SK-N-SH (cell line): ENCODE measurements at regions not wholly inside any gene's neighbourhood (a gene's known extent, or its start where the extent isn't known, plus 50 kb on each side); places are given as distances from the start of the nearest gene placed in this dataset.

Source experiments
- CTCF ChIA-PET: fragments of 300-600, 350-600 bp; formaldehyde crosslinking; extraction: SDS; loops from one replicate; lab custom pipeline; 2021; lab: Yijun Ruan, JAX
- POLR2A ChIA-PET: fragments of 350-600 bp; sonication (Branson Sonifier 250); formaldehyde crosslinking; extraction: SDS; loops from one replicate; lab custom pipeline; 2020; ENCODE audit warnings: antibody characterized with exemption, inconsistent platforms; lab: Yijun Ruan, JAX
- DNase-seq: peaks from one replicate; pipeline ENCODE4 v3.0.0; 2012
- H2AFZ ChIP-seq: fragments of 200-600 bp; sonication (generic); 2 replicates; pipeline ENCODE4 v1.8.1; 2016; ENCODE audit warnings: antibody characterized with exemption, mild to moderate bottlenecking, low read depth
- H3F3A ChIP-seq: fragments of 200-600 bp; sonication (generic); replicated peaks from 2 replicates; pipeline ENCODE3; 2016; ENCODE audit warnings: antibody characterized with exemption, mild to moderate bottlenecking; ENCODE audit not compliant: insufficient read depth
- H3K27ac ChIP-seq, 2 experiments: fragments of 200-500 bp in 1 of 2; fragments of 200-600 bp in 1 of 2; sonication (Bioruptor generic) in 1 of 2; sonication (generic), shearing (Covaris generic) in 1 of 2; 2 replicates each; pipeline versions ENCODE4 v1.5.1 to v1.6.1; 2014 to 2016; ENCODE audit warnings: low read depth in 2 of 2, inconsistent platforms in 1 of 2, low read length in 1 of 2, mild to moderate bottlenecking in 1 of 2, mixed read lengths in 1 of 2
- H3K27me3 ChIP-seq: fragments of 200-600 bp; sonication (generic), shearing (Covaris generic); 2 replicates; pipeline ENCODE4 v1.6.1; 2016; ENCODE audit warnings: mixed run types; ENCODE audit not compliant: insufficient read depth
- H3K36me3 ChIP-seq, 2 experiments: fragments of 200-500 bp in 1 of 2; fragments of 200-600 bp in 1 of 2; sonication (Bioruptor generic) in 1 of 2; sonication (generic) in 1 of 2; replicated peaks in 1 of 2; 2 replicates each; pipeline versions ENCODE3 to v1.5.1; 2014 to 2016; ENCODE audit warnings: low read length in 1 of 2, mild to moderate bottlenecking in 1 of 2; ENCODE audit not compliant: insufficient read depth in 2 of 2, control insufficient read depth in 1 of 2
- H3K4me1 ChIP-seq, 2 experiments: fragments of 200-500 bp in 1 of 2; fragments of 200-600 bp in 1 of 2; sonication (Bioruptor generic) in 1 of 2; sonication (generic), shearing (Covaris generic) in 1 of 2; 2 replicates each; pipeline versions ENCODE4 v1.5.1 to v1.6.1; 2014 to 2016; ENCODE audit warnings: low read depth in 1 of 2, low read length in 1 of 2, mixed run types in 1 of 2; ENCODE audit not compliant: insufficient read depth in 2 of 2, control insufficient read depth in 1 of 2
- H3K4me2 ChIP-seq: fragments of 200-600 bp; sonication (generic), shearing (Covaris generic); 2 replicates; pipeline ENCODE4 v1.6.1; 2017; ENCODE audit warnings: mixed run types
- H3K4me3 ChIP-seq, 2 experiments: fragments of 200-500 bp in 1 of 2; fragments of 200-600 bp in 1 of 2; sonication (Bioruptor generic) in 1 of 2; sonication (generic), shearing (Covaris generic) in 1 of 2; 2 replicates each; pipeline versions ENCODE4 v1.5.1 to v1.8.1; 2014 to 2016; ENCODE audit warnings: low read depth in 2 of 2, inconsistent platforms in 1 of 2, low read length in 1 of 2, mild to moderate bottlenecking in 1 of 2, mixed read lengths in 1 of 2, moderate library complexity in 1 of 2
- H3K79me2 ChIP-seq: fragments of 200-600 bp; sonication (generic); 2 replicates; pipeline ENCODE4 v1.8.1; 2017; ENCODE audit warnings: mild to moderate bottlenecking; ENCODE audit not compliant: insufficient read depth
- H3K9ac ChIP-seq: fragments of 200-600 bp; sonication (generic); 2 replicates; pipeline ENCODE4 v1.6.1; 2017; ENCODE audit warnings: mixed run types
- H3K9me2 ChIP-seq: fragments of 200-600 bp; sonication (generic); 2 replicates; pipeline ENCODE4 v1.6.1; 2017; ENCODE audit warnings: mixed run types
- H3K9me3 ChIP-seq: fragments of 200-600 bp; sonication (generic); 2 replicates; pipeline ENCODE4 v1.6.1; 2017; ENCODE audit warnings: mixed run types, mild to moderate bottlenecking, moderate library complexity
- H4K20me1 ChIP-seq: fragments of 200-600 bp; sonication (generic); 2 replicates; pipeline ENCODE4 v1.6.1; 2017; ENCODE audit warnings: mild to moderate bottlenecking, mixed run types; ENCODE audit not compliant: insufficient read depth
- CHD2 ChIP-seq: fragments of 150-350 bp; IDR thresholded peaks from 2 replicates; pipeline ENCODE4 v1.6.1; 2018; ENCODE audit warnings: low read length; ENCODE audit not compliant: partially characterized antibody
- FOXJ3 ChIP-seq: sonication (generic); formaldehyde crosslinking; IDR thresholded peaks from 2 replicates; pipeline ENCODE4 v1.5.1; 2020; ENCODE audit warnings: mild to moderate bottlenecking, missing genetic modification reagents
- GATA2 ChIP-seq: sonication (generic); formaldehyde crosslinking; IDR thresholded peaks from 2 replicates; pipeline ENCODE4 v1.5.0; 2020; ENCODE audit warnings: mild to moderate bottlenecking, missing genetic modification reagents
- JUND ChIP-seq: IDR thresholded peaks from 2 replicates; pipeline ENCODE4 v1.4.0; 2012
- MEF2A ChIP-seq: IDR thresholded peaks from 2 replicates; pipeline ENCODE4 v1.4.0; 2012; ENCODE audit warnings: low read depth, borderline replicate concordance
- MXI1 ChIP-seq: IDR thresholded peaks from 2 replicates; pipeline ENCODE4 v1.6.1; 2012; ENCODE audit warnings: mild to moderate bottlenecking, low read depth, low read length, improper control_type of control experiment
- NFIC ChIP-seq: IDR thresholded peaks from 2 replicates; pipeline ENCODE4 v1.4.0; 2012; ENCODE audit warnings: borderline replicate concordance
- NRF1 ChIP-seq: IDR thresholded peaks from 2 replicates; pipeline ENCODE4 v1.6.1; 2012; ENCODE audit warnings: low read depth, mild to moderate bottlenecking, low read length
- RCOR1 ChIP-seq: fragments of 150-350 bp; IDR thresholded peaks from 2 replicates; pipeline ENCODE4 v1.6.1; 2017; ENCODE audit warnings: antibody characterized with exemption, low read length
- RFX5 ChIP-seq: IDR thresholded peaks from 2 replicates; pipeline ENCODE4 v1.6.1; 2012; ENCODE audit warnings: mild to moderate bottlenecking, improper control_type of control experiment, low read length
- RXRA ChIP-seq: IDR thresholded peaks from 2 replicates; pipeline ENCODE4 v1.4.0; 2012; ENCODE audit warnings: low read depth, mild to moderate bottlenecking, borderline replicate concordance
- SIN3A ChIP-seq: IDR thresholded peaks from 2 replicates; pipeline ENCODE4 v1.6.1; 2012; ENCODE audit warnings: low read depth, mild to moderate bottlenecking, low read length, moderate library complexity, borderline replicate concordance
- SMC3 ChIP-seq: IDR thresholded peaks from 2 replicates; pipeline ENCODE4 v1.6.1; 2012; ENCODE audit warnings: low read depth, low read length, improper control_type of control experiment
- TAF1 ChIP-seq: IDR thresholded peaks from 2 replicates; pipeline ENCODE4 v1.6.1; 2012; ENCODE audit warnings: low read depth, mild to moderate bottlenecking, low read length, moderate library complexity, borderline replicate concordance
- TEAD4 ChIP-seq: IDR thresholded peaks from 2 replicates; pipeline ENCODE4 v1.4.0; 2012; ENCODE audit warnings: mild to moderate bottlenecking, borderline replicate concordance; ENCODE audit not compliant: insufficient read depth
- USF2 ChIP-seq: fragments of 150-350 bp; IDR thresholded peaks from 2 replicates; pipeline ENCODE4 v1.6.1; 2017; ENCODE audit warnings: antibody characterized with exemption, low read length, low read depth, borderline replicate concordance
- YY1 ChIP-seq: IDR thresholded peaks from 2 replicates; pipeline ENCODE4 v1.4.0; 2012; ENCODE audit warnings: low read depth, mild to moderate bottlenecking
- WGBS: methylation state at CpG from one replicate; pipeline ENCODE4 v1.1.6; 2017; ENCODE audit warnings: low lambda C conversion rate; 5-methylcytosine and 5-hydroxymethylcytosine counted together
- TF ChIP-seq, protein P1 (sequence below): fragments of 150-350 bp; IDR thresholded peaks from 2 replicates; pipeline ENCODE4 v1.6.1; 2016; ENCODE audit warnings: mild to moderate bottlenecking, low read depth, low read length
- TF ChIP-seq, protein P2 (sequence below): IDR thresholded peaks from 2 replicates; pipeline ENCODE4 v1.6.1; 2012; ENCODE audit warnings: mild to moderate bottlenecking, low read depth, low read length, moderate library complexity

DNA sequence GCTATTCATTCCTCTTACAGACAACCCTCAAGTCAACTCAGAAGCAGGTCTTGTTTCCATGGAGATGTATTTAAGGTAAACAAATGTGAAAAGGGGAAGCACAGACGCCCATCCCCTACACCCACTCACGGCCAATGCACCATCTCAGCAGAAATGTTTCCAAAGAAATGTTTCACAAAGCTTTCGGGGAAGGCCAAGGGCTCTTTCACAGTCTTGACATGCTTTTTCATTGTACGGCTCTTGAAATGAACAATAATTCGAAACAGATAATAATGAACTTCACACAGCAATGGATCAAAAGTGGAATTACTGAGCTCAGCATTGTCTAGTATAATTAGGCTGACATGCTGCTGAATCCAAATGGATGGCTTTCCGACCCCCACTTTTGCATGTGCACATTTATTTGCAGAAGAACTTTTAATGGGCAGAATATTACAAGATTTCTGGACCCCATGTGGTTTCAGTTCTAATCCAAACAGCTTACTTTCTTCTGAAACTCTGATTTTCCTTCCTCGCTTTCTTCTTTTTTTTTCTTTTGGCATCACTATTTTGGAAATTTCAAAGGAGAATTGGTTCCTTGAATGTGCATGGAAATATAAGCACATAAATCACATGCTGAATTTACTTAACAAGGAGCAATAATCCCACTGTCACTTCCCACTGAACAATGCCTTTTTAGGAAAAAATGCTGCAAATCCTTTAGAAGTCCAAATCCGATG lies 160.9 kb downstream of the SMIM20 start:
- Histone ChIP-seq H3K4me1 (no peaks in the 10 kb centered on the region), H3K27ac (no peak overlapping the region), H3K4me2 (no peak overlapping the region), H3K4me3 (no peak overlapping the region), H3K9ac (no peak overlapping the region), H2AFZ (no peak overlapping the region), H3K36me3 (no peaks in the 10 kb centered on the region), H4K20me1 (no peaks in the 10 kb centered on the region), H3K79me2 (no peaks in the 10 kb centered on the region), H3K9me3 (no peaks in the 10 kb centered on the region), H3F3A (no peaks in the 10 kb centered on the region), H3K27me3 (peaks cover 15% of the 10 kb centered on the region; the same call in 1 of the 2 replicates), H3K9me2 (no peaks in the 10 kb centered on the region)
- no peak for TF ChIP-seq CHD2
- TF ChIP-seq YY1, result no peak
- no peak for TF ChIP-seq RFX5
- no peak for TF ChIP-seq TEAD4
- TF ChIP-seq NRF1, result no peak
- TF ChIP-seq NFIC, result no peak
- no peak for TF ChIP-seq GATA2
- TF ChIP-seq SIN3A, result no peak
- no peak for TF ChIP-seq USF2
- no peak for TF ChIP-seq MXI1
- no peak for TF ChIP-seq TAF1
- DNase-seq, result no peak
- POLR2A ChIA-PET, result no interaction called here
- CTCF ChIA-PET, result interaction anchor here (0.6 to 1.1 kb wide), 3 partner anchors 13 to 19 kb away, joined by 3 read pairs; no protein-coding TSS in a partner anchor
- 57% methylated on average over 8 of the region's 8 CpGs for WGBS

- H3K27me3 ChIP-seq, result peaks cover 21% of the 10 kb centered on the region; the same call in 1 of the 2 replicates
- no peak for DNase-seq
- no peaks in the 10 kb centered on the region for H3F3A ChIP-seq
- no peaks in the 10 kb centered on the region for H3K9me2 ChIP-seq
- H3K36me3 ChIP-seq, result no peaks in the 10 kb centered on the region
- no peak overlapping the region for H3K4me3 ChIP-seq
- no peaks in the 10 kb centered on the region for H4K20me1 ChIP-seq
- CTCF ChIA-PET, result interaction anchor here (1.1 kb wide), 1 partner anchor 14 kb away, joined by 3 read pairs; no protein-coding TSS in a partner anchor
- no peak overlapping the region for H3K4me2 ChIP-seq
- TF ChIP-seq TAF1, result no peak
- TF ChIP-seq, protein P1, sequence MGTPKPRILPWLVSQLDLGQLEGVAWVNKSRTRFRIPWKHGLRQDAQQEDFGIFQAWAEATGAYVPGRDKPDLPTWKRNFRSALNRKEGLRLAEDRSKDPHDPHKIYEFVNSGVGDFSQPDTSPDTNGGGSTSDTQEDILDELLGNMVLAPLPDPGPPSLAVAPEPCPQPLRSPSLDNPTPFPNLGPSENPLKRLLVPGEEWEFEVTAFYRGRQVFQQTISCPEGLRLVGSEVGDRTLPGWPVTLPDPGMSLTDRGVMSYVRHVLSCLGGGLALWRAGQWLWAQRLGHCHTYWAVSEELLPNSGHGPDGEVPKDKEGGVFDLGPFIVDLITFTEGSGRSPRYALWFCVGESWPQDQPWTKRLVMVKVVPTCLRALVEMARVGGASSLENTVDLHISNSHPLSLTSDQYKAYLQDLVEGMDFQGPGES, result no peak
- TF ChIP-seq FOXJ3, result no peak
- TF ChIP-seq NRF1, result no peak
- no peak for TF ChIP-seq SIN3A
- no peak for TF ChIP-seq JUND
- no peak for TF ChIP-seq GATA2
- no peak for TF ChIP-seq CHD2
- TF ChIP-seq YY1, result no peak
- TF ChIP-seq RCOR1, result no peak
- TF ChIP-seq, protein P2, sequence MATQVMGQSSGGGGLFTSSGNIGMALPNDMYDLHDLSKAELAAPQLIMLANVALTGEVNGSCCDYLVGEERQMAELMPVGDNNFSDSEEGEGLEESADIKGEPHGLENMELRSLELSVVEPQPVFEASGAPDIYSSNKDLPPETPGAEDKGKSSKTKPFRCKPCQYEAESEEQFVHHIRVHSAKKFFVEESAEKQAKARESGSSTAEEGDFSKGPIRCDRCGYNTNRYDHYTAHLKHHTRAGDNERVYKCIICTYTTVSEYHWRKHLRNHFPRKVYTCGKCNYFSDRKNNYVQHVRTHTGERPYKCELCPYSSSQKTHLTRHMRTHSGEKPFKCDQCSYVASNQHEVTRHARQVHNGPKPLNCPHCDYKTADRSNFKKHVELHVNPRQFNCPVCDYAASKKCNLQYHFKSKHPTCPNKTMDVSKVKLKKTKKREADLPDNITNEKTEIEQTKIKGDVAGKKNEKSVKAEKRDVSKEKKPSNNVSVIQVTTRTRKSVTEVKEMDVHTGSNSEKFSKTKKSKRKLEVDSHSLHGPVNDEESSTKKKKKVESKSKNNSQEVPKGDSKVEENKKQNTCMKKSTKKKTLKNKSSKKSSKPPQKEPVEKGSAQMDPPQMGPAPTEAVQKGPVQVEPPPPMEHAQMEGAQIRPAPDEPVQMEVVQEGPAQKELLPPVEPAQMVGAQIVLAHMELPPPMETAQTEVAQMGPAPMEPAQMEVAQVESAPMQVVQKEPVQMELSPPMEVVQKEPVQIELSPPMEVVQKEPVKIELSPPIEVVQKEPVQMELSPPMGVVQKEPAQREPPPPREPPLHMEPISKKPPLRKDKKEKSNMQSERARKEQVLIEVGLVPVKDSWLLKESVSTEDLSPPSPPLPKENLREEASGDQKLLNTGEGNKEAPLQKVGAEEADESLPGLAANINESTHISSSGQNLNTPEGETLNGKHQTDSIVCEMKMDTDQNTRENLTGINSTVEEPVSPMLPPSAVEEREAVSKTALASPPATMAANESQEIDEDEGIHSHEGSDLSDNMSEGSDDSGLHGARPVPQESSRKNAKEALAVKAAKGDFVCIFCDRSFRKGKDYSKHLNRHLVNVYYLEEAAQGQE, result no peak
- no peak for TF ChIP-seq RXRA
- TF ChIP-seq TEAD4, result no peak
- TF ChIP-seq SMC3, result no peak
- TF ChIP-seq MEF2A, result no peak
- TF ChIP-seq NFIC, result no peak
- H3K79me2 ChIP-seq, result no peaks in the 10 kb centered on the region
- H2AFZ ChIP-seq, result no peak overlapping the region
- POLR2A ChIA-PET, result no interaction called here
- 39% methylated on average over 1 of the region's 1 CpG for WGBS
- no peaks in the 10 kb centered on the region for H3K9me3 ChIP-seq
- H3K9ac ChIP-seq, result no peak overlapping the region
- H3K27ac ChIP-seq, result no peak overlapping the region
- H3K4me1 ChIP-seq, result no peaks in the 10 kb centered on the region
Observed at GRCh38 chr4:26075583-26075982, 161.6 kb downstream of the SMIM20 start.
